PC-3 (cell line): ENCODE measurements at regions not wholly inside any gene's neighbourhood (a gene's known extent, or its start where the extent isn't known, plus 50 kb on each side); places are given as distances from the start of the nearest gene placed in this dataset.

Source experiments
- ATAC-seq: fragments of 200-7000 bp; cut with Tn5 transposase; 2 replicates; pipeline ENCODE4 v1.9.1; 2020; ENCODE audit warnings: mild to moderate bottlenecking, moderate library complexity
- BruUV-seq: library from RNA; stranded (reverse); fragments of 400-500 nt; replicated peaks from 2 replicates; lab custom pipeline; 2021; lab: Mats Ljungman, UMichigan
- CTCF ChIA-PET: fragments of 300-600 bp; sonication (Branson Sonifier 250); formaldehyde crosslinking; loops from one replicate; lab custom pipeline; 2022; ENCODE audit warnings: antibody characterized with exemption; lab: Charles Lee
- POLR2A ChIA-PET: fragments of 300-600 bp; sonication (Branson Sonifier 250); formaldehyde crosslinking; loops from one replicate; lab custom pipeline; 2022; ENCODE audit warnings: antibody characterized with exemption; ENCODE audit not compliant: unreplicated experiment; lab: Charles Lee
- DNase-seq: peaks from one replicate; pipeline ENCODE4 v3.0.0-alpha.2; 2015
- H2AFZ ChIP-seq: fragments of 300-600 bp; sonication (generic); 2 replicates; pipeline ENCODE4 v1.6.0; 2016; ENCODE audit warnings: antibody characterized with exemption, low read length
- H3F3A ChIP-seq: fragments of 300-600 bp; sonication (generic); one replicate; pipeline ENCODE4 v1.6.0; 2017; ENCODE audit warnings: antibody characterized with exemption, low read length, control low read depth, mild to moderate bottlenecking; ENCODE audit not compliant: unreplicated experiment
- H3K27ac ChIP-seq: fragments of 300-600 bp; sonication (generic); 2 replicates; pipeline ENCODE4 v1.5.1; 2016; ENCODE audit warnings: mild to moderate bottlenecking, low read length
- H3K27me3 ChIP-seq: fragments of 300-600 bp; sonication (generic); 2 replicates; pipeline ENCODE4 v1.6.1; 2016; ENCODE audit warnings: low read length, mixed read lengths
- H3K36me3 ChIP-seq: fragments of 300-600 bp; sonication (generic); 2 replicates; pipeline ENCODE4 v1.6.1; 2016; ENCODE audit warnings: low read depth, mixed run types, low read length, mixed read lengths
- H3K4me1 ChIP-seq: fragments of 300-600 bp; sonication (generic); 2 replicates; pipeline ENCODE4 v1.5.1; 2016; ENCODE audit warnings: low read length; ENCODE audit not compliant: insufficient read depth
- H3K4me2 ChIP-seq: fragments of 300-600 bp; sonication (generic); 2 replicates; pipeline ENCODE4 v1.6.0; 2016; ENCODE audit warnings: low read length
- H3K4me3 ChIP-seq: fragments of 300-600 bp; sonication (generic); 2 replicates; pipeline ENCODE4 v1.5.1; 2016; ENCODE audit warnings: mild to moderate bottlenecking, low read length, mixed read lengths
- H3K79me2 ChIP-seq: fragments of 300-600 bp; sonication (generic); 2 replicates; pipeline ENCODE4 v1.6.1; 2017; ENCODE audit warnings: low read length, mixed read lengths
- H3K9ac ChIP-seq: fragments of 300-600 bp; sonication (generic); 2 replicates; pipeline ENCODE4 v1.6.0; 2016; ENCODE audit warnings: mild to moderate bottlenecking, low read length
- H3K9me2 ChIP-seq: fragments of 300-600 bp; sonication (generic); replicated peaks from 2 replicates; pipeline ENCODE4 v1.6.1; 2016; ENCODE audit warnings: mixed run types, low read length, mixed read lengths
- H3K9me3 ChIP-seq: fragments of 300-600 bp; sonication (generic); 2 replicates; pipeline ENCODE4 v1.6.1; 2016; ENCODE audit warnings: low read length, mixed read lengths
- H4K20me1 ChIP-seq: fragments of 300-600 bp; sonication (generic); 2 replicates; pipeline ENCODE4 v1.6.1; 2016; ENCODE audit warnings: low read length, mixed read lengths
- CTCF ChIP-seq: fragments of 300-600 bp; sonication (generic); conservative IDR thresholded peaks from 2 replicates; pipeline ENCODE4 v1.5.1; 2017; ENCODE audit warnings: antibody characterized with exemption, low read depth, mild to moderate bottlenecking, low read length
- EZH2 ChIP-seq: fragments of 300-600 bp; sonication (generic); IDR thresholded peaks from one replicate; pipeline ENCODE4 v1.6.1; 2017; ENCODE audit warnings: antibody characterized with exemption, mild to moderate bottlenecking, low read length; ENCODE audit not compliant: unreplicated experiment
- EZH2phosphoT487 ChIP-seq: fragments of 300-600 bp; sonication (generic); IDR thresholded peaks from 2 replicates; pipeline ENCODE4 v1.6.1; 2018; ENCODE audit warnings: mild to moderate bottlenecking, antibody characterized with exemption, low read length, borderline replicate concordance
- intact Hi-C: fragments of 100-400 bp; cut with micrococcal nuclease; formaldehyde crosslinking; loops from 2 replicates; pipeline ENCODE4 v1.9.0; 2023

GRCh38 chr1:106698660-106699059 lies 357.8 kb upstream of the PRMT6 start:
- H3K4me1 ChIP-seq = peaks cover 7% of the 10 kb centered on the region; the same call in 1 of the 2 replicates
- no TSS peak for BruUV-seq
- TF ChIP-seq EZH2 (no peak), CTCF (no peak), EZH2phosphoT487 (no peak)
- no peak overlapping the region for H3K4me2 ChIP-seq
- H3K27me3 ChIP-seq = no peaks in the 10 kb centered on the region
- intact Hi-C loops = no loop called here
- H3K36me3 ChIP-seq = no peaks in the 10 kb centered on the region
- H3K9me3 ChIP-seq = no peaks in the 10 kb centered on the region
- H2AFZ ChIP-seq = no peak overlapping the region
- no peaks in the 10 kb centered on the region for H4K20me1 ChIP-seq
- no peak for DNase-seq
- H3F3A ChIP-seq = no peaks in the 10 kb centered on the region
- H3K79me2 ChIP-seq = no peaks in the 10 kb centered on the region
- H3K27ac ChIP-seq = no peak overlapping the region
- POLR2A ChIA-PET = no interaction called here
- H3K9me2 ChIP-seq = no peaks in the 10 kb centered on the region
- CTCF ChIA-PET = no interaction called here
- ATAC-seq = no peak
- no peak overlapping the region for H3K9ac ChIP-seq
- no peak overlapping the region for H3K4me3 ChIP-seq

- peaks cover 7% of the 10 kb centered on the region; the same call in 1 of the 2 replicates for H3K4me1 ChIP-seq
- H3K36me3 ChIP-seq = no peaks in the 10 kb centered on the region
- TF ChIP-seq EZH2phosphoT487 = no peak
- TF ChIP-seq CTCF = no peak
- no peak for TF ChIP-seq EZH2
- no peak for ATAC-seq
- CTCF ChIA-PET = no interaction called here
- H3K27ac ChIP-seq = no peak overlapping the region
- no peak overlapping the region for H3K4me3 ChIP-seq
- H3K9ac ChIP-seq = no peak overlapping the region
- no peaks in the 10 kb centered on the region for H3K9me3 ChIP-seq
- no peaks in the 10 kb centered on the region for H3F3A ChIP-seq
- H3K4me2 ChIP-seq = no peak overlapping the region
- DNase-seq = no peak
- intact Hi-C loops = no loop called here
- H3K9me2 ChIP-seq = no peaks in the 10 kb centered on the region
- H3K79me2 ChIP-seq = no peaks in the 10 kb centered on the region
- BruUV-seq = no TSS peak
- no peaks in the 10 kb centered on the region for H3K27me3 ChIP-seq
- no peak overlapping the region for H2AFZ ChIP-seq
- POLR2A ChIA-PET = no interaction called here
- no peaks in the 10 kb centered on the region for H4K20me1 ChIP-seq
These were observed 357.0 kb upstream of the PRMT6 start for GRCh38 chr1:106699433-106699832.

GRCh38 chr1:106700211-106700610 lies 356.3 kb upstream of the PRMT6 start:
- Histone ChIP-seq H3K4me1 (peaks cover 7% of the 10 kb centered on the region; the same call in 1 of the 2 replicates), H3K27ac (no peak overlapping the region), H2AFZ (no peak overlapping the region), H3K4me3 (no peak overlapping the region), H3K9me2 (no peaks in the 10 kb centered on the region), H3K79me2 (no peaks in the 10 kb centered on the region), H4K20me1 (no peaks in the 10 kb centered on the region), H3K36me3 (no peaks in the 10 kb centered on the region), H3K4me2 (no peak overlapping the region), H3K27me3 (no peaks in the 10 kb centered on the region), H3F3A (no peaks in the 10 kb centered on the region), H3K9ac (no peak overlapping the region), H3K9me3 (no peaks in the 10 kb centered on the region)
- TF ChIP-seq CTCF (no peak), EZH2 (no peak), EZH2phosphoT487 (no peak)
- BruUV-seq = no TSS peak
- intact Hi-C loops = no loop called here
- DNase-seq (peak; percentile 53), ATAC-seq (peak; percentile 35; the same call in 1 of the 2 replicates)
- ChIA-PET CTCF (no interaction called here), POLR2A (no interaction called here)
